GM10248 (cell line): ENCODE measurements at regions not wholly inside any gene's neighbourhood (a gene's known extent, or its start where the extent isn't known, plus 50 kb on each side); places are given as distances from the start of the nearest gene placed in this dataset.

Source experiments
- CTCF ChIA-PET: fragments of 300-600 bp; sonication (Branson Sonifier 250); formaldehyde crosslinking; extraction: SDS; loops from one replicate; lab custom pipeline; 2021; ENCODE audit warnings: antibody characterized with exemption; lab: Yijun Ruan, JAX
- POLR2A ChIA-PET: fragments of 350-650 bp; sonication (Branson Sonifier 250); formaldehyde crosslinking; extraction: SDS; loops from one replicate; lab custom pipeline; 2020; ENCODE audit warnings: antibody characterized with exemption; lab: Yijun Ruan, JAX
- DNase-seq: peaks from one replicate; pipeline ENCODE4 v3.0.0; 2012; ENCODE audit errors: extremely low spot score
- CTCF ChIP-seq: IDR thresholded peaks from 2 replicates; pipeline ENCODE4 v1.5.1; 2012; ENCODE audit warnings: mild to moderate bottlenecking, low read depth; ENCODE audit errors: extremely low read depth, missing control alignments, control extremely low read depth

- no peak for DNase-seq
- ChIA-PET CTCF (interaction anchor here (1.4 kb wide), 1 partner anchor 12 kb away, joined by 3 read pairs; no protein-coding TSS in a partner anchor), POLR2A (no interaction called here)
- no peak for TF ChIP-seq CTCF
These were observed 92.3 kb upstream of the DCN start for GRCh38 chr12:91274916-91275315.

GRCh38 chr12:91273560-91273959 lies 90.9 kb upstream of the DCN start:
- POLR2A ChIA-PET, result no interaction called here
- no peak for TF ChIP-seq CTCF
- CTCF ChIA-PET, result no interaction called here
- no peak for DNase-seq

GRCh38 chr12:91272461-91273063 lies 89.9 kb upstream of the DCN start:
- DNase-seq, result no peak
- no peak for TF ChIP-seq CTCF
- ChIA-PET POLR2A (no interaction called here), CTCF (interaction anchor here (1.1 kb wide), 1 partner anchor 17 kb away, joined by 3 read pairs; no protein-coding TSS in a partner anchor)

- ChIA-PET CTCF (interaction anchor here (0.8 to 1.1 kb wide), 4 partner anchors 10 to 44 kb away, joined by 3 to 4 read pairs (median 3); no protein-coding TSS in a partner anchor), POLR2A (no interaction called here)
- TF ChIP-seq CTCF, result no peak
- DNase-seq, result no peak
These were observed 88.6 kb upstream of the DCN start for GRCh38 chr12:91271185-91271584.

- DNase-seq, result no peak
- CTCF ChIA-PET, result interaction anchor here (0.9 to 1.4 kb wide), 2 partner anchors 14 to 64 kb away, joined by 3 to 4 read pairs; no protein-coding TSS in a partner anchor
- no peak for TF ChIP-seq CTCF
- POLR2A ChIA-PET, result no interaction called here
These were observed 84.4 kb upstream of the DCN start for GRCh38 chr12:91267039-91267438.

- no peak for DNase-seq
- CTCF ChIA-PET, result interaction anchor here (1.0 to 1.3 kb wide), 2 partner anchors 12 to 23 kb away, joined by 4 to 5 read pairs; no protein-coding TSS in a partner anchor
- TF ChIP-seq CTCF, result no peak
- POLR2A ChIA-PET, result no interaction called here
These were observed 81.6 kb upstream of the DCN start for GRCh38 chr12:91264178-91264577.
